SK-N-SH treated with all-trans-retinoic acid at 6 μM for 48 hours (cell line): ENCODE measurements at regions not wholly inside any gene's neighbourhood (a gene's known extent, or its start where the extent isn't known, plus 50 kb on each side); places are given as distances from the start of the nearest gene placed in this dataset.

ENCODE experiments used
- ATAC-seq: fragments of 200-7000 bp; cut with Tn5 transposase; 3 replicates; pipeline ENCODE4 v1.9.1; 2020; ENCODE audit warnings: mild to moderate bottlenecking, moderate library complexity
- ARNTL ChIP-seq: fragments of 450-650 bp; formaldehyde crosslinking; IDR thresholded peaks from 2 replicates; pipeline ENCODE4 v1.5.0; 2020; ENCODE audit warnings: low read depth, mild to moderate bottlenecking, moderate library complexity, borderline replicate concordance
- BACH2 ChIP-seq: fragments of 250-450 bp; sonication (Bioruptor Pico); IDR thresholded peaks from 2 replicates; pipeline ENCODE4 v1.9.0; 2021; ENCODE audit warnings: mild to moderate bottlenecking, borderline replicate concordance
- CREB5 ChIP-seq: fragments of 250-450 bp; sonication (Bioruptor Pico); IDR thresholded peaks from 2 replicates; pipeline ENCODE4 v1.5.1; 2020; ENCODE audit warnings: low read depth, mild to moderate bottlenecking, moderate library complexity
- CSDC2 ChIP-seq: fragments of 250-450 bp; sonication (Bioruptor Pico); IDR thresholded peaks from 2 replicates; pipeline ENCODE4 v1.5.0; 2020; ENCODE audit warnings: mild to moderate bottlenecking, moderate library complexity
- ESRRG ChIP-seq: fragments of 250-450 bp; sonication (Bioruptor Pico); IDR thresholded peaks from 2 replicates; pipeline ENCODE4 v1.6.1; 2021; ENCODE audit warnings: mild to moderate bottlenecking
- ISL1 ChIP-seq: fragments of 250-450 bp; sonication (Bioruptor Pico); IDR thresholded peaks from 2 replicates; pipeline ENCODE4 v2.1.2; 2022; ENCODE audit warnings: mild to moderate bottlenecking, moderate library complexity
- OSR1 ChIP-seq: fragments of 250-450 bp; sonication (Bioruptor Pico); IDR thresholded peaks from 2 replicates; pipeline ENCODE4 v1.8.0; 2022; ENCODE audit warnings: moderate library complexity, mild to moderate bottlenecking, inconsistent platforms
- PATZ1 ChIP-seq: fragments of 250-450 bp; sonication (Bioruptor Pico); IDR thresholded peaks from 2 replicates; pipeline ENCODE4 v1.8.0; 2020; ENCODE audit warnings: mild to moderate bottlenecking, moderate library complexity, borderline replicate concordance
- POU6F1 ChIP-seq: fragments of 250-450 bp; sonication (Bioruptor Pico); IDR thresholded peaks from 2 replicates; pipeline ENCODE4 v1.8.0; 2021; ENCODE audit warnings: low read depth, mild to moderate bottlenecking, moderate library complexity, borderline replicate concordance
- PPARA ChIP-seq: fragments of 250-450 bp; sonication (Bioruptor Pico); IDR thresholded peaks from 2 replicates; pipeline ENCODE4 v1.5.0; 2020; ENCODE audit warnings: mild to moderate bottlenecking, borderline replicate concordance
- RARB ChIP-seq: fragments of 250-450 bp; sonication (Bioruptor Pico); IDR thresholded peaks from 2 replicates; pipeline ENCODE4 v1.8.0; 2021; ENCODE audit warnings: mild to moderate bottlenecking, moderate library complexity
- SNAI2 ChIP-seq: fragments of 250-450 bp; sonication (Bioruptor Pico); IDR thresholded peaks from 2 replicates; pipeline ENCODE4 v1.5.0; 2020; ENCODE audit warnings: mild to moderate bottlenecking, moderate library complexity
- TCF4 ChIP-seq: fragments of 250-450 bp; sonication (Bioruptor Pico); IDR thresholded peaks from 2 replicates; pipeline ENCODE4 v1.8.0; 2021; ENCODE audit warnings: mild to moderate bottlenecking, moderate library complexity, borderline replicate concordance
- TOX ChIP-seq: fragments of 250-450 bp; sonication (Bioruptor Pico); IDR thresholded peaks from 2 replicates; pipeline ENCODE4 v1.8.0; 2021; ENCODE audit warnings: mild to moderate bottlenecking, moderate library complexity, borderline replicate concordance
- TSHZ2 ChIP-seq: fragments of 250-450 bp; sonication (Bioruptor Pico); IDR thresholded peaks from 2 replicates; pipeline ENCODE4 v1.5.0; 2020; ENCODE audit warnings: mild to moderate bottlenecking, moderate library complexity
- ZC3H10 ChIP-seq: fragments of 250-450 bp; sonication (Bioruptor Pico); IDR thresholded peaks from 2 replicates; pipeline ENCODE4 v1.5.1; 2021; ENCODE audit warnings: mild to moderate bottlenecking, moderate library complexity
- ZFP3 ChIP-seq: fragments of 250-450 bp; sonication (Bioruptor Pico); IDR thresholded peaks from 2 replicates; pipeline ENCODE4 v1.5.0; 2020; ENCODE audit warnings: mild to moderate bottlenecking, moderate library complexity
- ZFP30 ChIP-seq: fragments of 450-650 bp; formaldehyde crosslinking; IDR thresholded peaks from 2 replicates; pipeline ENCODE4 v1.5.0; 2022; ENCODE audit warnings: mild to moderate bottlenecking, moderate library complexity
- ZNF565 ChIP-seq: fragments of 450-650 bp; formaldehyde crosslinking; conservative IDR thresholded peaks from 2 replicates; pipeline ENCODE4 v1.5.0; 2020; ENCODE audit warnings: low read depth, mild to moderate bottlenecking, moderate library complexity
- ZNF70 ChIP-seq: fragments of 450-650 bp; formaldehyde crosslinking; IDR thresholded peaks from 2 replicates; pipeline ENCODE4 v1.5.0; 2020; ENCODE audit warnings: mild to moderate bottlenecking, moderate library complexity
- ZNF8 ChIP-seq: fragments of 450-650 bp; formaldehyde crosslinking; IDR thresholded peaks from 2 replicates; pipeline ENCODE4 v1.5.0; 2020; ENCODE audit warnings: mild to moderate bottlenecking, moderate library complexity

GRCh38 chr11:121914508-121915059 lies 201.4 kb downstream of the BLID start:
- TF ChIP-seq ZNF565 (CRISPR knock-in tag), result no peak
- TF ChIP-seq ZNF70 (CRISPR knock-in tag), result no peak
- TF ChIP-seq POU6F1 (CRISPR knock-in tag), result no peak
- no peak for TF ChIP-seq ESRRG (CRISPR knock-in tag)
- TF ChIP-seq BACH2, result no peak
- no peak for TF ChIP-seq TOX (CRISPR knock-in tag)
- TF ChIP-seq ZFP3 (CRISPR knock-in tag), result no peak
- TF ChIP-seq TCF4 (CRISPR knock-in tag), result no peak
- no peak for TF ChIP-seq ISL1 (CRISPR knock-in tag)
- TF ChIP-seq ARNTL (CRISPR knock-in tag), result no peak
- TF ChIP-seq RARB (CRISPR knock-in tag), result no peak
- no peak for TF ChIP-seq ZC3H10 (CRISPR knock-in tag)
- no peak for TF ChIP-seq CSDC2 (CRISPR knock-in tag)
- no peak for TF ChIP-seq ZNF8 (CRISPR knock-in tag)
- TF ChIP-seq TSHZ2 (CRISPR knock-in tag), result no peak
- TF ChIP-seq ZFP30 (CRISPR knock-in tag), result no peak
- TF ChIP-seq PATZ1 (CRISPR knock-in tag), result no peak
- TF ChIP-seq, all 23 proteins: peak for 0
- peak; percentile 61 for ATAC-seq

- peak; percentile 36; the same call in 2 of the 3 replicates for ATAC-seq
- TF ChIP-seq CSDC2 (CRISPR knock-in tag) (no peak), ZC3H10 (CRISPR knock-in tag) (no peak), SNAI2 (CRISPR knock-in tag) (no peak), PATZ1 (CRISPR knock-in tag) (no peak), ARNTL (CRISPR knock-in tag) (no peak), ZNF8 (CRISPR knock-in tag) (no peak), OSR1 (CRISPR knock-in tag) (no peak), CREB5 (CRISPR knock-in tag) (no peak), PPARA (CRISPR knock-in tag) (no peak), TOX (CRISPR knock-in tag) (no peak), ESRRG (CRISPR knock-in tag) (no peak), BACH2 (no peak), POU6F1 (CRISPR knock-in tag) (no peak)
These were observed 206.4 kb downstream of the BLID start for GRCh38 chr11:121909596-121909995.
